Heart left ventricle (tissue), 16 donors: ENCODE measurements at regions not wholly inside any gene's neighbourhood (a gene's known extent, or its start where the extent isn't known, plus 50 kb on each side); places are given as distances from the start of the nearest gene placed in this dataset.

ENCODE experiments used
- ATAC-seq, 4 donors: fragments of 200-7000 bp; cut with Tn5 transposase; one replicate each; pipeline ENCODE4 v1.9.1; 2020 to 2022; ENCODE audit warnings: moderate library complexity in 4 of 4, mild to moderate bottlenecking in 3 of 4, moderate number of reproducible peaks in 1 of 4
- DNase-seq, 5 donors: peaks; one replicate each; pipeline ENCODE4 v3.0.0-alpha.2; 2020
- H3K27ac ChIP-seq, 12 donors: fragments of 200-600 bp; sonication (generic) in 4 of 12; one replicate each; pipeline versions ENCODE4 v1.5.0 to v1.8.0; 2016 to 2022; ENCODE audit warnings: mild to moderate bottlenecking in 2 of 12
- H3K27me3 ChIP-seq, 9 donors: fragments of 200-600 bp; sonication (generic) in 2 of 9; one replicate each; pipeline versions ENCODE4 v1.5.1 to v1.8.0; 2016 to 2022; ENCODE audit warnings: mild to moderate bottlenecking in 3 of 9
- H3K36me3 ChIP-seq, 9 donors: fragments of 200-600 bp; sonication (generic) in 2 of 9; one replicate each; pipeline versions ENCODE4 v1.5.0 to v1.8.0; 2018 to 2022; ENCODE audit warnings: mild to moderate bottlenecking in 2 of 9
- H3K4me1 ChIP-seq, 12 donors: fragments of 200-600 bp; sonication (generic) in 4 of 12; one replicate each; pipeline versions ENCODE4 v1.5.0 to v1.8.0; 2016 to 2022; ENCODE audit warnings: mild to moderate bottlenecking in 3 of 12
- H3K4me3 ChIP-seq, 12 donors: fragments of 200-600 bp; sonication (generic) in 4 of 12; one replicate each; pipeline versions ENCODE4 v1.5.0 to v1.8.0; 2017 to 2022; ENCODE audit warnings: mild to moderate bottlenecking in 9 of 12, moderate library complexity in 4 of 12
- H3K9me3 ChIP-seq, 12 donors: fragments of 200-600 bp; sonication (generic) in 4 of 12; one replicate each; pipeline versions ENCODE4 v1.5.0 to v1.8.0; 2016 to 2022; ENCODE audit warnings: mild to moderate bottlenecking in 1 of 12
- POLR2A ChIP-seq, 2 donors: fragments of 450-650 bp; IDR thresholded peaks; one replicate each; pipeline ENCODE4 v1.6.1; 2017; ENCODE audit warnings: antibody characterized with exemption in 2 of 2, mild to moderate bottlenecking in 2 of 2, moderate library complexity in 2 of 2
- WGBS, 4 donors: extraction: QIAGEN DNeasy Blood & Tissue Kit in 2 of 4; methylation state at CpG; one replicate each; pipeline versions ENCODE4 v1.1.5 to v1.1.7; 2013 to 2018; 5-methylcytosine and 5-hydroxymethylcytosine counted together
- intact Hi-C, 10 donors: fragments of 100-400 bp; cut with DNase I; formaldehyde crosslinking; loops; one replicate each; pipeline versions ENCODE4 v1.11.1 to v1.14.2; 2022
- TF ChIP-seq, protein P1 (sequence below), 12 donors: fragments of 200-600 bp; sonication (generic) in 4 of 12; IDR thresholded peaks; one replicate each; pipeline versions ENCODE4 v1.5.0 to v1.8.0; 2018 to 2022; ENCODE audit warnings: antibody characterized with exemption in 12 of 12, mild to moderate bottlenecking in 5 of 12
- donor health status: ischemic (EF 13 %, LVEDD 7.1; RV severe dilation, severe dysfunction).
- donor health status: healthy with polysubstance abuse.
- donor health status: DM: no; HTN: yes; CAD: no.
- donor health status: DM: no; HTN: no; CAD: no.
- donor health status: ischemic (EF 25% LVEDD 6.9; RV normal size, moderate dysfunction).
- donor health status: ischemic (EF 25% LVEDD 5.7; RV mildly dilated, moderate dysfunction).
- donor health status: healthy.
- donor health status: DM: yes; HTN: yes; CAD: no.
- donor health status: ischemic (EF 35%, LVEDD 5.7; RV mildly dilated, moderate dysfunction).
- donor health status: nonischemic (EF 11% LVEDD 7.7; RV severe dilation, severe dysfunction).
- donor health status: DM: yes; HTN: yes; CAD: no.
- donor health status: PGD.
- donor health status: ischemic (EF 29% LVEDD 5.4; RV normal size, mild dysfunction).
- donor health status: nonischemic (EF 23%, LVEDD 6.1; RV moderate dilation, normal function).

DNA sequence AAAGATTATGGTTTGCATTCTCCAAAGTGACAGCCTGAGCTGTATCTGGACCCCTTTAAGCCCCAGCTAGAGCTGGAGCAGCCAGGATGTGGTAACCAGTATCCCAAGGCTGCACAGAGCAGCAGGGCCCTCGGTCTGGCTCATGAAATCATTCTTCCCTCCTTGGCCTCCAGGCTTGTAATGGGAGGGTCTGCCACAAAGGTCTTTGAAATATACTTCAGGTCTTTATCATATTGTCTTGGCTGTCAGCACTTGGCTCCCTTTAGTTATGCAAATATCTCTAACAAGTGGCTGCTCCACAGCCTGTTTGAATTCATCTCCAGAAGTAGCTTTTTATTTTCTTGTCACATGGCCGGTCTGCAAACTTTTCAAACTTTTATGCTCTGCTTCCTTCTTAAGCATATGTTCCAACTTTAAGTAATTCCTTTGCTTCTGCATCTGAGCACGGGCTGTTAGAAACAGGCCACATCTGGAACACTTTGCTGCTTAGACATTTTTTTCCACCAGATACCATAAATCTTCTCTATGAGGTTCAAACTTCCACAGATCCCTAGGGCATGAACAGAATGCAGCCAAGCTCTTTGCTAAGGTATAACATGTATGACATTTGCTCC, 663.4 kb upstream of the MIS18BP1 start:
- Histone ChIP-seq H3K4me1 (no peaks in the 10 kb centered on the region), H3K9me3 (peaks cover 0 to 35% (median 12%) of the 10 kb centered on the region in 12 donors), H3K4me3 (no peak overlapping the region), H3K27me3 (no peaks in the 10 kb centered on the region), H3K27ac (peak overlapping the region in 1 of 12 donors; percentile 2), H3K36me3 (no peaks in the 10 kb centered on the region)
- WGBS, 4 donors: 55 to 65% (median 61%) methylated on average over 3 of the region's 3 CpGs
- ATAC-seq (no peak), DNase-seq (no peak)
- TF ChIP-seq, protein P1, sequence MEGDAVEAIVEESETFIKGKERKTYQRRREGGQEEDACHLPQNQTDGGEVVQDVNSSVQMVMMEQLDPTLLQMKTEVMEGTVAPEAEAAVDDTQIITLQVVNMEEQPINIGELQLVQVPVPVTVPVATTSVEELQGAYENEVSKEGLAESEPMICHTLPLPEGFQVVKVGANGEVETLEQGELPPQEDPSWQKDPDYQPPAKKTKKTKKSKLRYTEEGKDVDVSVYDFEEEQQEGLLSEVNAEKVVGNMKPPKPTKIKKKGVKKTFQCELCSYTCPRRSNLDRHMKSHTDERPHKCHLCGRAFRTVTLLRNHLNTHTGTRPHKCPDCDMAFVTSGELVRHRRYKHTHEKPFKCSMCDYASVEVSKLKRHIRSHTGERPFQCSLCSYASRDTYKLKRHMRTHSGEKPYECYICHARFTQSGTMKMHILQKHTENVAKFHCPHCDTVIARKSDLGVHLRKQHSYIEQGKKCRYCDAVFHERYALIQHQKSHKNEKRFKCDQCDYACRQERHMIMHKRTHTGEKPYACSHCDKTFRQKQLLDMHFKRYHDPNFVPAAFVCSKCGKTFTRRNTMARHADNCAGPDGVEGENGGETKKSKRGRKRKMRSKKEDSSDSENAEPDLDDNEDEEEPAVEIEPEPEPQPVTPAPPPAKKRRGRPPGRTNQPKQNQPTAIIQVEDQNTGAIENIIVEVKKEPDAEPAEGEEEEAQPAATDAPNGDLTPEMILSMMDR (IDR thresholded peaks at IDR 0.05): no peak
- TF ChIP-seq POLR2A (IDR thresholded peaks at IDR 0.05): no peak
- intact Hi-C loops: no loop called here

DNA sequence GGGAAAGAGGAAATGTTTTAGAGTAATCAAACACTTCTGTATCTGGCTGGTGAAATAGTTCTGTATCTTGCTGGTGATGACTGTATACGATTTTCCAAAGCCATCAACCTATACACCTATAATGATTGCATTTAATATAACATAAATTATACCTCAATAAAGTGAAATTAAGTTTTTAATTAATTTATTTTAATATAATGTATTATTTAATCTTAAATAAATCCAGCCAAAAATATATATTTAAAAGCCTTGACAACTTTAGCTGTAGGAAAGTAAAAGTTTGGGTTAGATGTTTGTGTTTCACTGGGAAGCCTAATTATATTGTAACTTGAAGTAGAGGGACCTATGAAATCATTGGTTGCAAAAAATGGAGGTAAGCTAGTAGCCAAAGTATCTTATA, 654.8 kb upstream of the MIS18BP1 start:
- Histone ChIP-seq H3K9me3 (peaks cover 0 to 21% (median 6%) of the 10 kb centered on the region in 12 donors), H3K4me1 (no peaks in the 10 kb centered on the region), H3K4me3 (no peak overlapping the region), H3K27ac (no peak overlapping the region), H3K27me3 (no peaks in the 10 kb centered on the region), H3K36me3 (no peaks in the 10 kb centered on the region)
- intact Hi-C loops: no loop called here
- DNase-seq (no peak), ATAC-seq (no peak)
- 51 to 66% (median 59%) methylated on average over 1 of the region's 1 CpG for WGBS, 4 donors
- no peak for TF ChIP-seq POLR2A (IDR thresholded peaks at IDR 0.05)
- TF ChIP-seq, protein P1 (IDR thresholded peaks at IDR 0.05): no peak

DNA sequence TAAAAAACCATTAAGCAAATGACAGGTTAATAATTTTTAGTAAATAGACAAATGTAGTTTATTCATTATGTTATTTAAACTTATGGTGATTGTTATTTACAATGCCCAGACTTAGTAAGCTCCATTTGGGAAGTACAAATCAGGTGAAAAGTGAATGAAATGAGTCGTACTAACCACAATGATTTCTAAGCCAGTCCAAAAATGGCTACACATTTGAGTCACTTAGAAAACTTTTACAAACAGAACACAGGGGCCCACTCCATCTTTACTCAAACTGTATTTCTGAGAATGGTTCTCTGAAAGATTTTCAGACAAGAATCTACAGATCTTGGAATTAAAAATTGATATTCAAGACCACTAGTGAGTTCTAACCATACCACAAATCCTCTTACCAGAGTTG, 653.3 kb upstream of the MIS18BP1 start:
- H3K27me3 ChIP-seq: no peaks in the 10 kb centered on the region
- WGBS, 4 donors: 69 to 81% (median 79%) methylated on average over 1 of the region's 1 CpG
- no peak overlapping the region for H3K27ac ChIP-seq
- no peaks in the 10 kb centered on the region for H3K36me3 ChIP-seq
- H3K9me3 ChIP-seq: peaks cover 0 to 15% (median 5%) of the 10 kb centered on the region in 12 donors
- ATAC-seq: no peak
- no peak for DNase-seq
- no peak overlapping the region for H3K4me3 ChIP-seq
- TF ChIP-seq, protein P1 (IDR thresholded peaks at IDR 0.05): no peak
- TF ChIP-seq POLR2A (IDR thresholded peaks at IDR 0.05): no peak
- H3K4me1 ChIP-seq: no peaks in the 10 kb centered on the region
- intact Hi-C loops: no loop called here

DNA sequence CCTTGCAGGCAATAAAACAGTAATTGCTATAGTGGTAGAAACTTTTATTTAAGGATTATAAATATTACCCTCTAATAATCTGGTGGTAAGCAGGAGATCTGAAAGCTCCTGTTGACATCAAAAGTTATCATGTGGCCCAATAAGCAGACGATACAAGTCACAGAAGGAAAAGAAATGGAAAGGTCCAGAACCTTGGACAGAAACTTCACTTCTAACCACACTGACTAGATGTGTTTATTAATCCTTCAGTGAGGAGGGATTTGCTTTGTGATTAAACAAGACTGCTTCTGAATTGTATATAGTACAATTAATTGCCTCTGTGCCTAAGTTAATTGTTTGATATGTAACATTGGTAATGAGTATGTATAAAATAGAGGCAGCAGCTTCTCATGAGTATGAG, 652.7 kb upstream of the MIS18BP1 start:
- DNase-seq: no peak
- no peak overlapping the region for H3K27ac ChIP-seq
- no peaks in the 10 kb centered on the region for H3K27me3 ChIP-seq
- no peak overlapping the region for H3K4me3 ChIP-seq
- TF ChIP-seq POLR2A (IDR thresholded peaks at IDR 0.05): no peak
- TF ChIP-seq, protein P1 (IDR thresholded peaks at IDR 0.05): no peak
- WGBS, 4 donors: 62 to 74% (median 70%) methylated on average over 1 of the region's 1 CpG
- no peak for ATAC-seq
- H3K36me3 ChIP-seq: no peaks in the 10 kb centered on the region
- H3K9me3 ChIP-seq: peaks cover 0 to 11% (median 2%) of the 10 kb centered on the region in 12 donors
- intact Hi-C loops: no loop called here
- H3K4me1 ChIP-seq: no peaks in the 10 kb centered on the region
